GM12878 (cell line): ENCODE measurements at regions not wholly inside any gene's neighbourhood (a gene's known extent, or its start where the extent isn't known, plus 50 kb on each side); places are given as distances from the start of the nearest gene placed in this dataset.

ENCODE experiments used
- ATAC-seq: fragments of 200-7000 bp; cut with Tn5 transposase; 3 replicates; pipeline ENCODE4 v1.9.1; 2020; ENCODE audit warnings: mild to moderate bottlenecking, moderate library complexity
- BruUV-seq: library from RNA; stranded (reverse); fragments of 400-500 nt; replicated peaks from 2 replicates; lab custom pipeline; 2021; lab: Mats Ljungman, UMichigan
- CTCF ChIA-PET: fragments of 300-600 bp; sonication (Branson Sonifier 250); formaldehyde crosslinking; extraction: SDS; loops from one replicate; lab custom pipeline; 2021; ENCODE audit warnings: inconsistent platforms; lab: Yijun Ruan, JAX
- POLR2A ChIA-PET: fragments of 350-600 bp; formaldehyde crosslinking; extraction: SDS; loops from one replicate; lab custom pipeline; 2021; ENCODE audit warnings: inconsistent platforms; lab: Charles Lee
- RAD21 ChIA-PET: fragments of 300-600 bp; sonication (Branson Sonifier 250); formaldehyde crosslinking; loops from one replicate; lab custom pipeline; 2023; ENCODE audit warnings: antibody characterized with exemption; ENCODE audit not compliant: unreplicated experiment; lab: Charles Lee
- SMC1A ChIA-PET: fragments of 300-600 bp; sonication (Branson Sonifier 250); formaldehyde crosslinking; loops from one replicate; lab custom pipeline; 2023; ENCODE audit not compliant: unreplicated experiment, uncharacterized antibody; lab: Charles Lee
- DNase-seq: peaks from one replicate; pipeline ENCODE4 v3.0.0-alpha.2; 2011; ENCODE audit warnings: low read depth, low spot score
- FAIRE-seq: peaks from 3 replicates; lab custom pipeline; 2011; peaks lifted over from hg19 to GRCh38; lab: Jason Lieb, UNC
- H2AFZ ChIP-seq: 2 replicates; pipeline ENCODE4 v1.6.0; 2011; ENCODE audit warnings: low read depth, low read length, control low read depth; ENCODE audit not compliant: control insufficient read depth
- H3K27ac ChIP-seq: 2 replicates; pipeline ENCODE4 v1.5.1; 2011; ENCODE audit warnings: control low read depth; ENCODE audit not compliant: control insufficient read depth, insufficient read depth
- H3K27me3 ChIP-seq, 2 experiments: replicated peaks in 1 of 2; 2 replicates each; pipeline versions ENCODE4 v1.6.0 to v1.6.1; 2011; ENCODE audit warnings: low read length in 1 of 2; ENCODE audit not compliant: control insufficient read depth in 2 of 2, insufficient read depth in 2 of 2
- H3K36me3 ChIP-seq, 2 experiments: 2 replicates each; pipeline ENCODE4 v1.5.1; 2011; ENCODE audit warnings: low read length in 1 of 2; ENCODE audit not compliant: control insufficient read depth in 2 of 2, insufficient read depth in 2 of 2
- H3K4me1 ChIP-seq: 2 replicates; pipeline ENCODE4 v1.6.1; 2011; ENCODE audit warnings: mild to moderate bottlenecking, low read length, moderate library complexity, mixed read lengths; ENCODE audit not compliant: control insufficient read depth, insufficient read depth
- H3K4me2 ChIP-seq: 2 replicates; pipeline ENCODE4 v1.6.0; 2011; ENCODE audit warnings: control low read depth; ENCODE audit not compliant: control insufficient read depth, insufficient read depth
- H3K4me3 ChIP-seq: fragments of 200-600 bp; sonication (generic); 2 replicates; pipeline ENCODE4 v1.5.1; 2016
- H3K79me2 ChIP-seq: 2 replicates; pipeline ENCODE4 v1.6.0; 2011; ENCODE audit warnings: low read length; ENCODE audit not compliant: control insufficient read depth, insufficient read depth
- H3K9ac ChIP-seq: 2 replicates; pipeline ENCODE4 v1.8.0; 2011; ENCODE audit warnings: low read length, control low read depth, mixed read lengths; ENCODE audit not compliant: control insufficient read depth, insufficient read depth
- H3K9me3 ChIP-seq: replicated peaks from 3 replicates; pipeline ENCODE4 v1.5.1; 2011; ENCODE audit warnings: mild to moderate bottlenecking, low read length; ENCODE audit not compliant: control insufficient read depth, insufficient read depth
- H4K20me1 ChIP-seq: 2 replicates; pipeline ENCODE4 v1.6.0; 2011; ENCODE audit not compliant: control insufficient read depth, insufficient read depth
- CREB1 ChIP-seq: IDR thresholded peaks from 2 replicates; pipeline ENCODE4 v1.6.1; 2012; ENCODE audit warnings: low read depth, mild to moderate bottlenecking, inconsistent platforms
- EGR1 ChIP-seq, 2 experiments: IDR thresholded peaks; 1 replicate in 1 of 2; 2 replicates in 1 of 2; pipeline ENCODE4 v1.6.1; 2011 to 2012; ENCODE audit warnings: low read depth in 2 of 2, low read length in 2 of 2, borderline replicate concordance in 1 of 2, mild to moderate bottlenecking in 1 of 2, moderate library complexity in 1 of 2
- ELK1 ChIP-seq: IDR thresholded peaks from 2 replicates; pipeline ENCODE4 v1.6.1; 2012; ENCODE audit warnings: low read depth, low read length, improper control_type of control experiment
- FOXM1 ChIP-seq: IDR thresholded peaks from 2 replicates; pipeline ENCODE4 v1.6.1; 2012; ENCODE audit warnings: low read depth, mild to moderate bottlenecking, inconsistent platforms, low read length, moderate library complexity
- HDAC2 ChIP-seq: fragments of 200-600 bp; sonication (generic); IDR thresholded peaks from 2 replicates; pipeline ENCODE4 v1.6.1; 2017
- IRF3 ChIP-seq: fragments of 450-650 bp; IDR thresholded peaks from 2 replicates; pipeline ENCODE4 v1.6.1; 2014; ENCODE audit warnings: mild to moderate bottlenecking
- MEF2A ChIP-seq: IDR thresholded peaks from 2 replicates; pipeline ENCODE4 v1.6.1; 2011; ENCODE audit warnings: low read depth, mild to moderate bottlenecking, low read length, moderate library complexity; ENCODE audit not compliant: insufficient read depth
- PML ChIP-seq: IDR thresholded peaks from 2 replicates; pipeline ENCODE4 v1.6.1; 2012; ENCODE audit warnings: low read length, inconsistent platforms
- PRDM15 ChIP-seq: fragments of 450-650 bp; formaldehyde crosslinking; IDR thresholded peaks from 2 replicates; pipeline ENCODE4 v1.4.0; 2020; ENCODE audit warnings: mild to moderate bottlenecking, moderate library complexity
- RCOR1 ChIP-seq: conservative IDR thresholded peaks from 2 replicates; pipeline ENCODE4 v1.6.1; 2012; ENCODE audit warnings: low read depth, low read length, improper control_type of control experiment
- SKIL ChIP-seq: fragments of 450-650 bp; IDR thresholded peaks from 2 replicates; pipeline ENCODE4 v1.6.1; 2017; ENCODE audit warnings: mild to moderate bottlenecking, low read depth, inconsistent platforms; ENCODE audit not compliant: poor library complexity, severe bottlenecking
- TAF1 ChIP-seq: IDR thresholded peaks from 2 replicates; pipeline ENCODE4 v1.6.1; 2011; ENCODE audit warnings: mild to moderate bottlenecking, low read depth, low read length, borderline replicate concordance
- ZNF207 ChIP-seq: fragments of 450-650 bp; IDR thresholded peaks from 2 replicates; pipeline ENCODE4 v1.6.1; 2014; ENCODE audit warnings: antibody characterized with exemption, mild to moderate bottlenecking, borderline replicate concordance
- in situ Hi-C: fragments of 300-500 bp; cut with MboI; formaldehyde crosslinking; loops from 9 replicates; pipeline ENCODE4 v1.14.3; 2018; ENCODE audit warnings: mixed read lengths
- intact Hi-C: fragments of 100-400 bp; cut with micrococcal nuclease; formaldehyde crosslinking; loops from one replicate; pipeline ENCODE4 v1.14.2; 2022; ENCODE audit not compliant: unreplicated experiment

GRCh38 chr2:236739663-236740062 is 170.0 kb downstream of the ACKR3 start:
- ATAC-seq (no peak), DNase-seq (no peak), FAIRE-seq (no peak)
- Histone ChIP-seq H3K9me3 (no peaks in the 10 kb centered on the region), H3K27ac (no peak overlapping the region), H3K27me3 (no peaks in the 10 kb centered on the region; a peak in 3 of 4 replicates), H3K79me2 (no peaks in the 10 kb centered on the region), H3K4me1 (no peaks in the 10 kb centered on the region), H3K9ac (no peak overlapping the region), H3K4me2 (no peak overlapping the region), H4K20me1 (no peaks in the 10 kb centered on the region), H2AFZ (no peak overlapping the region), H3K36me3 (no peaks in the 10 kb centered on the region), H3K4me3 (no peak overlapping the region)
- CTCF ChIA-PET = no interaction called here
- RAD21 ChIA-PET = no interaction called here
- in situ Hi-C loops = no loop called here
- SMC1A ChIA-PET = interaction anchor here (0.7 kb wide), 1 partner anchor 288 kb away, joined by 3 read pairs; no protein-coding TSS in a partner anchor
- intact Hi-C loops = no loop called here
- POLR2A ChIA-PET = no interaction called here
- no TSS peak for BruUV-seq
- TF ChIP-seq HDAC2 (no peak), CREB1 (no peak), ELK1 (no peak), ZNF207 (no peak), TAF1 (no peak), RCOR1 (no peak), MEF2A (no peak), PML (no peak), FOXM1 (no peak), PRDM15 (CRISPR knock-in tag) (no peak), EGR1 (IDR thresholded peaks at IDR 0.05; ENCODE audit: borderline replicate concordance in 1 of 2, low read depth in 2 of 2, low read length in 2 of 2) (no peak), IRF3 (no peak), SKIL (no peak)
